ENCODE measurements at regions not wholly inside any gene's neighbourhood (a gene's known extent, or its start where the extent isn't known, plus 50 kb on each side); places are given as distances from the start of the nearest gene placed in this dataset.

- ATAC-seq = no peak
- no peaks in the 10 kb centered on the region for H3K36me3 ChIP-seq (replicated peaks in 1 of 2; ENCODE audit: insufficient read depth in 1 of 2, low read depth in 2 of 2)
- H3K9me3 ChIP-seq = no peaks in the 10 kb centered on the region
- 30 to 39% methylated on average over 3 of the region's 3 CpGs for WGBS, 2 donors
- DNase-seq = no peak
- H3K27ac ChIP-seq = no peak overlapping the region
- no peaks in the 10 kb centered on the region for H3K27me3 ChIP-seq
- TF ChIP-seq POLR2A (IDR thresholded peaks at IDR 0.05) (no peak), CTCF (IDR thresholded peaks at IDR 0.05) (no peak)
- intact Hi-C loops (cut with DNase I) = no loop called here
- H3K4me3 ChIP-seq = no peak overlapping the region
- no peaks in the 10 kb centered on the region for H3K4me1 ChIP-seq
Measured at GRCh38 chrX:98111684-98112083, 1228.0 kb downstream of the RPA4 start.

- TF ChIP-seq CTCF (IDR thresholded peaks at IDR 0.05) (no peak), POLR2A (IDR thresholded peaks at IDR 0.05) (no peak)
- DNase-seq (no peak), ATAC-seq (no peak)
- no peaks in the 10 kb centered on the region for H3K36me3 ChIP-seq (replicated peaks in 1 of 2; ENCODE audit: insufficient read depth in 1 of 2, low read depth in 2 of 2)
- WGBS, 2 donors = 41 to 58% methylated on average over 2 of the region's 2 CpGs
- no peak overlapping the region for H3K27ac ChIP-seq
- no peaks in the 10 kb centered on the region for H3K9me3 ChIP-seq
- H3K4me3 ChIP-seq = no peak overlapping the region
- H3K27me3 ChIP-seq = no peaks in the 10 kb centered on the region
- H3K4me1 ChIP-seq = no peaks in the 10 kb centered on the region
- intact Hi-C loops (cut with DNase I) = no loop called here
Measured at GRCh38 chrX:98114021-98114420, 1230.3 kb downstream of the RPA4 start.

GRCh38 chrX:98141466-98141865, 1257.8 kb downstream of the RPA4 start:
- Histone ChIP-seq H3K9me3 (no peaks in the 10 kb centered on the region), H3K27ac (no peak overlapping the region), H3K36me3 (replicated peaks in 1 of 2; ENCODE audit: insufficient read depth in 1 of 2, low read depth in 2 of 2) (no peaks in the 10 kb centered on the region), H3K4me3 (no peak overlapping the region), H3K27me3 (no peaks in the 10 kb centered on the region), H3K4me1 (no peaks in the 10 kb centered on the region)
- no peak for TF ChIP-seq POLR2A (IDR thresholded peaks at IDR 0.05)
- TF ChIP-seq CTCF (IDR thresholded peaks at IDR 0.05) = no peak
- WGBS, 2 donors = 21 to 40% methylated on average over 1 of the region's 1 CpG
- DNase-seq (no peak), ATAC-seq (no peak)
- intact Hi-C loops (cut with DNase I) = no loop called here

- H3K36me3 ChIP-seq (replicated peaks in 1 of 2; ENCODE audit: insufficient read depth in 1 of 2, low read depth in 2 of 2) = no peaks in the 10 kb centered on the region
- no peak overlapping the region for H3K4me3 ChIP-seq
- no peak for TF ChIP-seq POLR2A (IDR thresholded peaks at IDR 0.05)
- TF ChIP-seq CTCF (IDR thresholded peaks at IDR 0.05) = no peak
- H3K4me1 ChIP-seq = no peaks in the 10 kb centered on the region
- H3K27me3 ChIP-seq = no peaks in the 10 kb centered on the region
- no peaks in the 10 kb centered on the region for H3K9me3 ChIP-seq
- intact Hi-C loops (cut with DNase I) = no loop called here
- WGBS, 2 donors = 95% methylated on average over 1 of the region's 1 CpG
- DNase-seq (no peak), ATAC-seq (no peak)
- no peak overlapping the region for H3K27ac ChIP-seq
Measured at GRCh38 chrX:98191003-98191402, 1307.3 kb downstream of the RPA4 start.

- Histone ChIP-seq H3K36me3 (replicated peaks in 1 of 2; ENCODE audit: insufficient read depth in 1 of 2, low read depth in 2 of 2) (no peaks in the 10 kb centered on the region), H3K4me3 (no peak overlapping the region), H3K9me3 (no peaks in the 10 kb centered on the region), H3K27ac (no peak overlapping the region), H3K27me3 (no peaks in the 10 kb centered on the region), H3K4me1 (no peaks in the 10 kb centered on the region)
- WGBS, 2 donors = 76 to 79% methylated on average over 2 of the region's 2 CpGs
- DNase-seq = no peak
- intact Hi-C loops (cut with DNase I) = no loop called here
- no peak for ATAC-seq
- TF ChIP-seq POLR2A (IDR thresholded peaks at IDR 0.05) = no peak
- no peak for TF ChIP-seq CTCF (IDR thresholded peaks at IDR 0.05)
Measured at GRCh38 chrX:98194036-98194435, 1310.3 kb downstream of the RPA4 start.
